Mesenchymal stem cell (in vitro differentiated cells and primary cell): ENCODE measurements at regions not wholly inside any gene's neighbourhood (a gene's known extent, or its start where the extent isn't known, plus 50 kb on each side); places are given as distances from the start of the nearest gene placed in this dataset.

ENCODE experiments used
- DNase-seq: peaks from one replicate; pipeline ENCODE4 v3.0.0-alpha.2; 2013
- H2AFZ ChIP-seq: one replicate; pipeline ENCODE4 v1.6.1; 2013; ENCODE audit warnings: low read depth, mild to moderate bottlenecking, control low read depth, inconsistent platforms, low read length, moderate library complexity
- H2AK5ac ChIP-seq: 2 replicates; pipeline ENCODE4 v1.6.1; 2013; ENCODE audit warnings: low read length, moderate library complexity, mild to moderate bottlenecking, inconsistent platforms; ENCODE audit not compliant: severe bottlenecking
- H2BK120ac ChIP-seq: one replicate; pipeline ENCODE4 v1.6.1; 2013; ENCODE audit warnings: low read depth, mild to moderate bottlenecking, inconsistent platforms, low read length, moderate library complexity
- H2BK12ac ChIP-seq, 2 experiments: one replicate each; pipeline ENCODE4 v1.6.1; 2013; ENCODE audit warnings: inconsistent platforms in 2 of 2, low read length in 2 of 2, mild to moderate bottlenecking in 2 of 2, moderate library complexity in 2 of 2, control low read depth in 1 of 2
- H2BK15ac ChIP-seq: one replicate; pipeline ENCODE4 v1.6.1; 2013; ENCODE audit warnings: mild to moderate bottlenecking, low read depth, inconsistent platforms; ENCODE audit not compliant: poor library complexity, severe bottlenecking
- H2BK5ac ChIP-seq: 2 replicates; pipeline ENCODE4 v1.6.1; 2013; ENCODE audit warnings: low read depth, mild to moderate bottlenecking, low read length, control low read depth, inconsistent platforms; ENCODE audit not compliant: poor library complexity, severe bottlenecking
- H3K14ac ChIP-seq, 2 experiments: one replicate each; pipeline ENCODE4 v1.6.1; 2013; ENCODE audit warnings: inconsistent platforms in 2 of 2, low read length in 2 of 2, control low read depth in 1 of 2, mild to moderate bottlenecking in 1 of 2, moderate library complexity in 1 of 2
- H3K18ac ChIP-seq, 2 experiments: one replicate each; pipeline ENCODE4 v1.6.1; 2013; ENCODE audit warnings: inconsistent platforms in 2 of 2, low read length in 2 of 2, control low read depth in 1 of 2, low read depth in 1 of 2, mild to moderate bottlenecking in 1 of 2
- H3K23ac ChIP-seq, 2 experiments: one replicate each; pipeline ENCODE4 v1.6.1; 2013; ENCODE audit warnings: inconsistent platforms in 2 of 2, low read length in 2 of 2, mild to moderate bottlenecking in 2 of 2, moderate library complexity in 2 of 2, control low read depth in 1 of 2
- H3K27ac ChIP-seq: 2 replicates; pipeline ENCODE4 v1.5.1; 2013; ENCODE audit warnings: mild to moderate bottlenecking, moderate library complexity, low read length, control low read depth, inconsistent platforms; ENCODE audit not compliant: poor library complexity, severe bottlenecking
- H3K27me3 ChIP-seq, 2 experiments: 2 replicates each; pipeline versions ENCODE4 v1.6.1 to v1.7.0; 2013; ENCODE audit warnings: low read length in 2 of 2, mild to moderate bottlenecking in 2 of 2, moderate library complexity in 2 of 2, control low read depth in 1 of 2, inconsistent platforms in 1 of 2; ENCODE audit not compliant: control insufficient read depth in 1 of 2, insufficient read depth in 1 of 2
- H3K36me3 ChIP-seq, 2 experiments: 2 replicates each; pipeline versions ENCODE4 v1.6.1 to v1.7.0; 2013; ENCODE audit warnings: low read length in 2 of 2, control low read depth in 1 of 2, inconsistent platforms in 1 of 2, low read depth in 1 of 2, mild to moderate bottlenecking in 1 of 2; ENCODE audit not compliant: insufficient read depth in 2 of 2, control insufficient read depth in 1 of 2
- H3K4ac ChIP-seq, 2 experiments: one replicate each; pipeline ENCODE4 v1.6.1; 2013; ENCODE audit warnings: inconsistent platforms in 2 of 2, low read length in 2 of 2, mild to moderate bottlenecking in 2 of 2, moderate library complexity in 2 of 2, control low read depth in 1 of 2, low read depth in 1 of 2
- H3K4me1 ChIP-seq: 2 replicates; pipeline ENCODE4 v1.6.1; 2013; ENCODE audit warnings: low read depth, low read length, control low read depth; ENCODE audit not compliant: control insufficient read depth, insufficient read depth
- H3K4me2 ChIP-seq: 2 replicates; pipeline ENCODE4 v1.6.1; 2013; ENCODE audit warnings: low read length, mild to moderate bottlenecking, inconsistent platforms; ENCODE audit not compliant: poor library complexity, severe bottlenecking
- H3K4me3 ChIP-seq, 2 experiments: 2 replicates each; pipeline versions ENCODE4 v1.5.1 to v1.7.0; 2013; ENCODE audit warnings: low read length in 2 of 2, mild to moderate bottlenecking in 2 of 2, control low read depth in 1 of 2, low read depth in 1 of 2; ENCODE audit not compliant: insufficient read depth in 1 of 2
- H3K79me1 ChIP-seq: replicated peaks from 2 replicates; pipeline ENCODE4 v1.6.1; 2013; ENCODE audit warnings: mild to moderate bottlenecking, control low read depth, low read length, inconsistent platforms; ENCODE audit not compliant: poor library complexity, severe bottlenecking
- H3K9ac ChIP-seq: 2 replicates; pipeline ENCODE4 v1.7.0; 2013; ENCODE audit warnings: mild to moderate bottlenecking, low read length, moderate library complexity
- H3K9me3 ChIP-seq: 2 replicates; pipeline ENCODE4 v1.7.0; 2013; ENCODE audit warnings: mild to moderate bottlenecking, low read length; ENCODE audit not compliant: control insufficient read depth
- H4K8ac ChIP-seq: one replicate; pipeline ENCODE4 v1.6.1; 2013; ENCODE audit warnings: inconsistent platforms, mild to moderate bottlenecking, low read length, moderate library complexity
- H4K91ac ChIP-seq: one replicate; pipeline ENCODE4 v1.6.1; 2013; ENCODE audit warnings: mild to moderate bottlenecking, low read length, inconsistent platforms
- WGBS: methylation state at CpG from one replicate; pipeline ENCODE4 v1.1.7; 2013; ENCODE audit warnings: mixed read lengths; 5-methylcytosine and 5-hydroxymethylcytosine counted together

DNA sequence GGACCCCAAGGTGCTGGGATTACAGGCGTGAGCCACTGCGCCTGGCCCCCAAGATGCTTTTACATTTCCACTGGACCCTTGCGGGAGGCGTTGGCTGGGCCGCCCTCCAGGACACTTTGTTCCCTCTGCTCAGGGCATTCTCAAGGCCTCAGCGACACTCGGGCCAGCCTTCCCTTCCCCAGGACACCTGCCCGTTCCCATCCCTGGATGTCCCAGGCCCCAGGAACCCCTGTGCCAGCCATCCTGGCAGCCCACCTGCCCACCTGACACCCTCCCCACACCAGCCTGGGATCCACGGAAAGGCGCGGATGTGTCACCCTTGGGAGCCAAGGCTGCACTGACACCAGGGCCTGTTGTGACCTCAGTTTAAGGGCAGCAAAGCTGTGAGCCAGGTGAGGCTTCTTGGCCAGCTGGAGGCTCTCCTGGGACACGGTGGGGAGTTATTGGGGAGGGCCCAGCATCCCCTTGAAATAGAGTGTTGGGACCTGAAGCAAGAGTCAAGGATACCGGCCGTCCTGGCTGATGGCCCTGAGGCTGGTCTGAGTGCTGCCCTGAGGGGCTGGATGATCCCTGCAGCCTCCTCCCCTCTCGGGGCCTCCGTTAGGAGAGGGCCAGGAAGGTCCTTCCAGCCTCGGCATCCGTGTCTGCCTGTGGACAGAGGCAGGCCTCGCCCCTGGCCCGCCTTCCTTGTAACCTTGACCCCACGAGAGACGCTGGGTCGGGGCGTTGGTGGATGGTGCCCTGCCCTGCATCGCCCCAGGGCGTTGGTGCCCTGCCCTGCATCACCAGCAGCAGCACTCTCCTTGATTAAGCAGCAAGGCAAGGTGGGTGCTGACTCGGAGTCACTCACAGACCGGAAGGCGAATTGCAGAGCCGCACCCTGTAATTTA, 84.2 kb upstream of the BHLHE23 start:
- no peak overlapping the region for H4K91ac ChIP-seq
- H3K14ac ChIP-seq: no peak overlapping the region
- no peak overlapping the region for H2BK12ac ChIP-seq
- H3K4ac ChIP-seq: no peak overlapping the region
- no peak overlapping the region for H3K23ac ChIP-seq
- no peak overlapping the region for H2BK15ac ChIP-seq
- no peak overlapping the region for H2AK5ac ChIP-seq
- H3K79me1 ChIP-seq: no peaks in the 10 kb centered on the region
- H2BK120ac ChIP-seq: no peak overlapping the region
- no peak overlapping the region for H2BK5ac ChIP-seq
- no peak overlapping the region for H2AFZ ChIP-seq
- no peak overlapping the region for H4K8ac ChIP-seq
- no peak overlapping the region for H3K4me2 ChIP-seq
- no peaks in the 10 kb centered on the region for H3K36me3 ChIP-seq
- H3K9me3 ChIP-seq: no peaks in the 10 kb centered on the region
- 77% methylated on average over 30 of the region's 30 CpGs for WGBS
- no peak overlapping the region for H3K27ac ChIP-seq
- H3K9ac ChIP-seq: no peak overlapping the region
- H3K4me1 ChIP-seq: no peaks in the 10 kb centered on the region
- DNase-seq: no peak
- H3K27me3 ChIP-seq: peaks cover 46 to 72% of the 10 kb centered on the region in 2 experiments
- H3K4me3 ChIP-seq: no peak overlapping the region
- H3K18ac ChIP-seq: no peak overlapping the region

GRCh38 chr20:63090052-63090451, 83.3 kb upstream of the BHLHE23 start:
- Histone ChIP-seq H3K79me1 (no peaks in the 10 kb centered on the region), H2BK120ac (no peak overlapping the region), H3K18ac (no peak overlapping the region), H3K14ac (no peak overlapping the region), H2AK5ac (no peak overlapping the region), H3K36me3 (no peaks in the 10 kb centered on the region), H3K9ac (no peak overlapping the region), H3K9me3 (no peaks in the 10 kb centered on the region), H3K4me3 (no peak overlapping the region), H4K91ac (no peak overlapping the region), H3K27me3 (peaks cover 43 to 72% of the 10 kb centered on the region in 2 experiments), H2BK15ac (no peak overlapping the region), H2AFZ (no peak overlapping the region), H3K27ac (no peak overlapping the region), H3K4me1 (no peaks in the 10 kb centered on the region), H3K4me2 (no peak overlapping the region), H2BK5ac (no peak overlapping the region), H3K23ac (peak overlapping the region in 1 of 2 experiments; percentile 70), H2BK12ac (no peak overlapping the region), H3K4ac (no peak overlapping the region), H4K8ac (no peak overlapping the region)
- 90% methylated on average over 7 of the region's 7 CpGs for WGBS
- no peak for DNase-seq

- no peak overlapping the region for H2AK5ac ChIP-seq
- no peak overlapping the region for H3K9ac ChIP-seq
- no peaks in the 10 kb centered on the region for H3K9me3 ChIP-seq
- no peak overlapping the region for H4K91ac ChIP-seq
- H3K4me1 ChIP-seq: no peaks in the 10 kb centered on the region
- 78% methylated on average over 36 of the region's 37 CpGs for WGBS
- no peak overlapping the region for H4K8ac ChIP-seq
- H3K4ac ChIP-seq: no peak overlapping the region
- DNase-seq: no peak
- no peak overlapping the region for H2BK15ac ChIP-seq
- H2BK12ac ChIP-seq: no peak overlapping the region
- H2BK5ac ChIP-seq: no peak overlapping the region
- H3K79me1 ChIP-seq: no peaks in the 10 kb centered on the region
- peaks cover 38 to 72% of the 10 kb centered on the region in 2 experiments for H3K27me3 ChIP-seq
- no peak overlapping the region for H3K4me2 ChIP-seq
- no peak overlapping the region for H3K4me3 ChIP-seq
- no peak overlapping the region for H3K23ac ChIP-seq
- H3K27ac ChIP-seq: no peak overlapping the region
- no peaks in the 10 kb centered on the region for H3K36me3 ChIP-seq
- no peak overlapping the region for H3K14ac ChIP-seq
- H2AFZ ChIP-seq: no peak overlapping the region
- no peak overlapping the region for H3K18ac ChIP-seq
- H2BK120ac ChIP-seq: no peak overlapping the region
Measured at GRCh38 chr20:63089051-63089907, 82.5 kb upstream of the BHLHE23 start.
